Activated naive CD4-positive, alpha-beta T cell treated with Interleukin-2 at 50 U/mL for 16 hours (primary cell): ENCODE measurements at regions not wholly inside any gene's neighbourhood (a gene's known extent, or its start where the extent isn't known, plus 50 kb on each side); places are given as distances from the start of the nearest gene placed in this dataset.
"Not testable (repeated sequence)": the region's sequence is repeated elsewhere in the genome, so short reads cannot be mapped to it uniquely, and the experiment has no call there.

ENCODE experiments used
- DNase-seq: peaks from one replicate; pipeline ENCODE4 v3.0.0-alpha.2; 2020

DNA sequence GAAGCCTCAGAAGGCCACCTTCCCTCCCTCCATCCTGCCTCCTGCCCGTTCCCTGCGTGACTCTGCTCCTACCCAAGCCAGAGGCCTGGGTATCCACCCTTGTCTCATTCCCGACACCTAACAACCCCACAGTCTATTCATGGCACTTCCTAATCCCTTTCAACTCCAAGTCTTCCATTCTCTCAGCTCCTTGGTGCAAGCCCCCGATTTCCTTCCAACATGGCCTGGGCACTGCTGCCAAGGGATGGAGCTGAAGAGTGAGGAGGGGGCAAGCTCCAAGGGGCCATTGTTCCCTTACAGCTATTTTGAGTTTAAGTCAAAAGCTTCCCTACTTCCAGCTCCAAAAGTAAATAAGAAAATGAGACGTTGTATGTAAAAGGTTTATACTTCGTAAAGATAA, 84.8 kb upstream of the ASB18 start:
- no peak for DNase-seq

DNA sequence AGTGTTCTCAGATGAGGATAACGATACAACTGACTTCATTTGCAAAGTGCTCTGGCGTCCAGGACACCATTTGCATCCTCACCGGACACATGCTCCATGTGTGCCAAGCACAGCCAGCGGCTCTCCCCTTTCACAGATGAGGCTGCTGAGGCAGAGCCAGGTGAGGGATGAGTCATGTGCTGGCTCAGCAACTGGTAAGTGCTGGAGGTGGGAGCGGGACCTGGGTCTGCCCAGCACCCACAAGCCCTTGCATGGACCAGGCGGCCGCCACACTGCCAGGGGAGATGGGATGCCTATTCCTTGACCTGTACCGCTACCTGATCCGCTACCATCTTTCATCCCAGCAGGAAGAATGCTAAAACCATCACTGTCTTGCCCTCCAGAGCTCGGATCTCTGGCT, 86.2 kb upstream of the ASB18 start:
- DNase-seq, result no peak

- DNase-seq, result no peak
Observed at GRCh38 chr2:236351966-236352525, 87.8 kb upstream of the ASB18 start.

DNA sequence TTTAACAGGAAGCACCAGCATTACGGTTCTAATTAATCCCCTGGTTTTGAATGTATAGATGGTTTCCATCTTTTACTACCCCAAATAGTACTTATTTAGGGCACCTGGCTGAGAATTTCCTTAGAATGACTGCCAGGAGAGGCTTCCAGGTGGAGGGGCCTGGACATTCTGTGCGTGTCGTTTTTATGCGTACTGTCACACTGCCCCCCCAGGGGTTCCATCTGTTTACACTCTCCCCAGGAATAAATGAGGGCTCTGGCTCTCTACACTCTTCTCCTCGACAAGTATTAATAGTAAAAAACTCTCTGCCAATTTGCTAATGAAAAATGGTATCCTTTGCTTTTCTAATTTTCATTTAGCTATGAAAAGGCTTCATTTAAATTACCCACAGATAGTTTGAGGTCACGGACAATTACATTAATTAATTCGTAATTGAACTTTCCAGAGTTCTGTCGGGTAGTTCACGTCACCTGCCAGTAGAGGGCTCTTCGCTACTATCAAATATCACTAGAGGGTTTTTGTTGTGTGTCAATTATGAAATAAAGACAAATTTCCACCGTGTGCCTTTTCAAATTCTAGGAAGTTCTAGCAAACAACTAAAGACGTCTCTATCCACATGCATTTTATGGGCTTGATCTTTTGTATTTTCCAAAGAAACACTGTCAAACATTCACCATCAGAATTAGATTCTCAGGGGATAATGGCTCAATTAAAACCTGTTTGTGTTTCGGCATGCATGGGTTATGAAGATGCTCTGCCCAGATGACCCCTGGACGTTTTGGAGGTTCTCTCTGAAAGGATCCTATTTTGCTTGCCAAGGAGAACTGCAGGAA, 88.8 kb upstream of the ASB18 start:
- peak; percentile 28 for DNase-seq

DNA sequence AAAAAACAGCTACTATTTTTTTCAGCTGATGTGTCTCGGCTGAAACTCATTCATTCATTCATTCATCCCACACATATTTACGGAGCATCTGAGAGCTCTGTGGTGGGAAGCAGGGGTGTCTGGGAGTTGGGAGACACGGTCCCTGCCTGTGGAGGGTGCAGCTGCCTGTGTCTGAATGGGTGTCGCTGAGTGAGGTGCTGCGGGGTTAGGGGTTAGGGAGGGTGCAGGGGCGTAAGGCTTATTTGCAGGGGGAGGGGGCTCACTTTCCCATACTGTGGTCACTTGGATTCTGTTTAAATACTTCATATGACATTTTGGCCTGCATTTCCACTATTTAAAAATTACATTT, 89.4 kb upstream of the ASB18 start:
- DNase-seq, result no peak

- no peak for DNase-seq
Observed at GRCh38 chr2:236354056-236354940, 90.1 kb upstream of the ASB18 start.

DNA sequence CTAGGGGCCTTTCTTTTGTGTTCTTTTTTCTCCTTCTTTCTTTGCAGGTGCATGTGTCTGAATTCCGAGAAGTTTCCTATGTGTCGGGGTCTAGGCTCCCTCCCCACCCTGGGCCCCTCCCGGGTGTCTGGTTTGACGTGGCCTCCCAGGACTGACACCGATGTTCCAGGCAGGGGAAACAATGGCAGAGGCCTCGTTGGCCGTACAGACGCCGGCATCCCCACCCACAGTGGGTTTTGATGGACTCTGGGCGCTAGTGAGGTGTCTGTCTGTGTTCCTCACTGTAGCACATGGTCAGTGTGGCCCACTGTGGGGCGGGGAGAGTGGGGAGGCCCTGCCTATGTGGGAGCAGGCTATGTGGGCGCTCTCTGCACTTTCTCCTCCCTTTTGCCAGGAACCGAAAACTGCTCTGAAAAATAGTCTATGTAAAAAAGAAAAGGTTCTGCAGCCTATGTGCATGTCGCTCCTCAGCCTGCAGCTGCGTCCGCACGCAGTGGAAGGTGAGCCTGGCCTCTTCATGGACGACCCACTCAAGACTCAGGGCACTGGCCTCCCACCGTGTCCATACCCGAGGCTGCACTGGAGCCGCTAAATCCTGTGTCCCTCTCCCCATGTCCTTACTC, 90.9 kb upstream of the ASB18 start:
- DNase-seq, result no peak

- no peak for DNase-seq
Observed at GRCh38 chr2:236355911-236356310, 91.7 kb upstream of the ASB18 start.

- not testable (repeated sequence) for DNase-seq
Observed at GRCh38 chr2:236356321-236356720, 92.1 kb upstream of the ASB18 start.

DNA sequence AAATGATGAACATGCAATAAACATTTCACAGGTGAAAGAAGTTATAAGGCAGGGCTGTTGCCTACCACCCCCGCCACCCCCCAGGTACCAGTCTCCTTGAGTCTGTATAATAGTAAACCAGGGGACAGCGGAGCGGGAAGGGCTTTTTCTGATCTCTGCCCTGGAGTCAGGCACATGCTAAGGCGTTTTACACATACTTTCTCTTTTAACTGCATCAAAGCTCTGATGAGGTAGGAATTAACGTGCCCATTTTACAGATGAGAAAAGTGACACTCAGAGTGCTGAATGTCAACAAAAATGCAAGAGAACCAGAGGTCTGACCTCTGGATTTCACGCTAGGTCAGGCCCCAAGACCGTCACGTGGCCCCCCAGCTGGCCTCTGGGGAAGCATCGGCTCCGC, 94.3 kb upstream of the ASB18 start:
- not testable (repeated sequence) for DNase-seq

GRCh38 chr2:236359426-236360045, 95.3 kb upstream of the ASB18 start:
- no peak for DNase-seq

DNA sequence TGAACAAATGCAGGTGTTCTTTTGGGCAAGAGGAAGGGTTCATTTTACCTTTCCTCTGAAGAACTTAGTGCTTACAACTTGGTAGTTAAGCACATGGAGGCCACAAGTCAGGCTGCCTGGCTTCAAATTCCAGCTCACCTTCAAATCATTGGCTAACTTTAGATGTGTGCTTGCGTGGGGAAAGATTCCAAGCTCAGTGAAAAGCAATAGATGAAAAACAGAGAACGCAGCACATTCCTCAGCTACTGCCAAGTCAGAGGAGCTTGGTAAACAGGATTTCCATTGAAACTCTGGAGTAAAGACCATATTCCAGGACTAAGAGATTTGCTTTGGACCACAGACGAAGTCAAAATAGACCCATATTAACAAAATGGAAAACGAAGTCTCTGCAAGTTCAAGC, 96.3 kb upstream of the ASB18 start:
- no peak for DNase-seq

DNA sequence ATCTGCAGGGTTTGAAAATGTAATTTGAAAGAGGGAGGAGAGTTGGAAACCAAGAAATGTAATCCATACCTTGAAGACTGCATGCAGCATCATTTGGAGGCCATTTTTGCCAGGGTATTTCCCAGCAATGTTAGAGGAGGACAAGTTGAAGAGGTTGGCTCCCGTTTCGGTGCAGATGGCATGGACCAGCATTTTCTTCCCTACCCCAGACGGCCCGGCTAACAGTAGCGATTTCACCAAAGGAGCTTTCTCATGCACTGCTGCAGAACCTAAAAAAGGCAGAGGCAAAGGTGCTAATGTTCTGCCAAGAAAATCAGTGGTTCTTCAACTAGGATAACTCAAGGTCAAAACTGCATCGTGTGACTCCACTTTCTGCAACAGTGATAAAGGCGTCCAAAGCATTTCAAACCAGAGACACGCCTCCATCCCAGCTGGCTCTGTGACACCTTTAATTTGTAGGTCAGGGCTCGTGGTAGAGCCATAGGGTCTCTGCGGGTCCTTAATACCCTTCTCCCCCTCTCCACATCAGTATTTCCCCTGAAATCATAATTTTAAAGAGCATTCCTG, 99.6 kb upstream of the ASB18 start:
- DNase-seq, result no peak

GRCh38 chr2:236365258-236366048, 101.2 kb upstream of the ASB18 start:
- DNase-seq, result no peak

DNA sequence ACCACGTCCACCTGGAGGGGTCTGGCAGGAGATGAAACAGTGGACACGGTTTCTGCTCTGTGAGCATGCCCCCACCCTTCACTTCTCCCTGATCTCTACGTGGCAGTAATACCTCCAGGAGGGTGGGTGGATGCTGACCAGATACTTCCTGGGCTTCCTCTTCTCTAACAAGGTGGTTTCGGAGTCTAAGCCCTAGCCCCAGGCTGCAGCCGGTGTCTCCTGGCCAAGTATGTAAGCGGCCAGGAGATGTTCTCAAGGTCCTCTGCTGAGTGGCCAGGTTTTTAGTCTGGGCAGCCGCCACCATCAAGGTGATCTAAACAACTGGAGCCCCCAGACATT, 101.8 kb upstream of the ASB18 start:
- no peak for DNase-seq

DNA sequence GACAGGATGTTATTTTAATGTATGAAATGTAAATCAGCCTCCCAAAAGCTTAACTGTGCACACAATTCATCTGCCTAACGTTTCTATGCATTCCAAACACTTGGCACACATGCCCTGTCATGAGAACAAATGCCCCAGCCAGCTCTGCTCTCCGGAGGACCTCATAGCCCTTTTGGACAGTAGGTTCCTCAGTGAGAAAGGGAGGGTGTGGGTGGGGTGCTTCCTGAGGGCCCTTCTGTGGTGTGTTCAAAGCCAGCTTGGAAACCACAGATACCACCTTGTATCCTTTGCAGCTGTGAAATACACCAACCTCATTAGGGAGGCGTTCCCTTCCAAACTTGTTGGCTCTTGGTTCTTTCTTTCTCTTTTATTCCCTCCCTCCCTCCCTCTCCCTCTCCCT, 102.2 kb upstream of the ASB18 start:
- peak; percentile 23 for DNase-seq

DNA sequence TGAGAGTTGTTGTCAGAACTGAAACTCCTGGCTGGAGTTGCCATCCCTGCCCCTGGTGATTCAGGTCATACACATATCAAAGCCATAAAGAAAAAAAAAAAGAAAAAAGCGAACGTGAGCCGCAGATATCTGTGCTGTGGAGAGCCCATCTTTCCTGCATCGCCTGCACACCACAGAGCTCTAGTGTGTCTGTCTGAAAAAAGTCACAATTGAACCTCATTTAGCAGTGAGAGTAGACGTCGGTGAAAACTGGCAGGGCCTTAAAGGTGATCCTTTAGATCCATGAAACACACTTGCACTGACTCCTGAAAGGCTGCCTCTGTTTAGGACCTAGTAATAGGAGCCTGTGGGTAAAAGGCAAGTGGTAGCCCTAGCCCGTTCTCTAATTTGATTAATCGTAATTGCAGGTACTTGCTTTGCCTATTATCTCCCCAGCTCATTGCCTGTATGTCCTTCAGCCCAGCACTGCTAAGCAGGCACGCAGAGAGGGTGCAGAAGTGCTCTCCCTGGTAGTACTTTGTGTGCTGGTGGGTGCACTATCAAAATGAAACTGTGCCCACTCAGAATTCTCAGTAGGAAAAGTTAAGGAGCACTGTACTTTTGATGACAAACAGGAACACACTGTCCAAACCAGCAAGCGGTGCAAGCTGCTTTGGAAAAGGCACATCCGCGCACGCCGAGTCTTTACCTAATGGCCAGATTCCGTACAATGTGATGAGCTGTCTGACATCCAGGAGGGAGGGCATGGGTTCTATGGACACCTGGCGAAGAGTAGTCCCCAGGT, 103.5 kb upstream of the ASB18 start:
- no peak for DNase-seq

- DNase-seq, result no peak
Observed at GRCh38 chr2:236369661-236370062, 105.5 kb upstream of the ASB18 start.

GRCh38 chr2:236370847-236371409, 106.7 kb upstream of the ASB18 start:
- no peak for DNase-seq

GRCh38 chr2:236375973-236376476, 111.8 kb upstream of the ASB18 start:
- DNase-seq, result no peak
